GM12891 (cell line): ENCODE measurements at regions not wholly inside any gene's neighbourhood (a gene's known extent, or its start where the extent isn't known, plus 50 kb on each side); places are given as distances from the start of the nearest gene placed in this dataset.

Source experiments
- POLR2A ChIP-seq: IDR thresholded peaks from 2 replicates; pipeline ENCODE4 v1.6.1; 2011; ENCODE audit warnings: low read depth, low read length, control low read depth
- POLR2AphosphoS5 ChIP-seq: IDR thresholded peaks from 2 replicates; pipeline ENCODE4 v1.6.1; 2011; ENCODE audit warnings: low read depth, low read length, control low read depth
- SPI1 ChIP-seq: IDR thresholded peaks from 2 replicates; pipeline ENCODE4 v1.6.1; 2011; ENCODE audit warnings: low read depth, low read length, control low read depth
- TAF1 ChIP-seq: IDR thresholded peaks from 2 replicates; pipeline ENCODE4 v1.6.1; 2011; ENCODE audit warnings: low read depth, low read length, control low read depth

DNA sequence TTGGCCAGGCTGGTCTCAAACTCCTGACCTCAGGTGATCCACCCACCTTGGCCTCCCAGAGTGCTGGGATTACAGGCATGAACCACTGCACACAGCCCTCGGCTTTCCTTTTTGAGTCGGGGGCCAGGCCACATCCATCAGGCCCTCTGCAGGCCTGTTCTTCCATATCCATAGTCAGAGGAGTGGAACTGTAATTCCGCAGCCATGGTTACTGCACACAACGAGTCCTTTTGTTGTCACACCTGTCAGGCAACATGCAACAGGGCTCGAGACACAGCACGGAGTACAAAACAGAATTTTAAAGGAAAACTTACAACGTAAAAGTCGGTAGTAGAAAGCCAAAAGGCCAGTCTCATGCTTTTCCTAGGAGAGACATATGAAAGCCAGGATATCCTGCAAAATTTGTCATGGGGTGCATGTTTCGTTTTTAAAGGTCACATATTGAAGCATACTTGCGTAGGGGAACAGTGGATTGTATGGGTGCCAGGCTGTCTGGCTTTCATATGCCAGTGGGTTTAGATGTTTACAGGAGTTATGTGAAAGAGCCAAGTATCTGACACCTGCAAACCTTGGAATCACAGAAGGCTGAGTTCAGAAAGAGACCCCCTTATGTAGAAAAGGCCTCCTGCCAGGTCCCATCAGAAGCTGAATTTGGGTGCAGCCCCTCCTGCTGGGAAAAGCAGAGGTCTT, 63.2 kb upstream of the LPP start:
- TF ChIP-seq POLR2A (no peak), POLR2AphosphoS5 (no peak), TAF1 (no peak), SPI1 (no peak)
